HG02970 (cell line): ENCODE measurements at regions not wholly inside any gene's neighbourhood (a gene's known extent, or its start where the extent isn't known, plus 50 kb on each side); places are given as distances from the start of the nearest gene placed in this dataset.
"Not testable (repeated sequence)": the region's sequence is repeated elsewhere in the genome, so short reads cannot be mapped to it uniquely, and the experiment has no call there.

ENCODE experiments used
- ATAC-seq: cut with Tn5 transposase; IDR thresholded peaks from one replicate; pipeline ENCODE4 v1.9.1; 2021; ENCODE audit warnings: mild to moderate bottlenecking, moderate library complexity, moderate number of reproducible peaks; ENCODE audit not compliant: unreplicated experiment, low FRiP score

DNA sequence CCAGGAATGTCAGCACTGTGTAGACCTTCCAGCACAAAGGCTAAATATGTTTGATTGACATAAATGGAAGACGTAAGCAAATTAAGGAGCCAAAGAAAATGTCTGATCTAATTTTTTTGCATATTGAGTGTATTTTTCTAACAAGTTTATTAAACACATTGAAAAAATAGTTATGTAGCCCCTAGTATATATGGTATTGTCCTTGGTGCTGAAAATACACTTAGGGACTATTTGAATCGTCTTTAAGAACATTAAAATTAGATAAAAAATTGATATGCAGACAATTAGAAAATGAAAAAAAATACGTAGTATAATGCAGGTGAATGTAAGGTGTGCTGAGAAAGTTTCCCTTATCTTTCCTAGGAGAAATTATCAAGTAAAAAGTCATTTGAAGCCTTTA lies 337.0 kb downstream of the OMA1 start:
- no peak for ATAC-seq

DNA sequence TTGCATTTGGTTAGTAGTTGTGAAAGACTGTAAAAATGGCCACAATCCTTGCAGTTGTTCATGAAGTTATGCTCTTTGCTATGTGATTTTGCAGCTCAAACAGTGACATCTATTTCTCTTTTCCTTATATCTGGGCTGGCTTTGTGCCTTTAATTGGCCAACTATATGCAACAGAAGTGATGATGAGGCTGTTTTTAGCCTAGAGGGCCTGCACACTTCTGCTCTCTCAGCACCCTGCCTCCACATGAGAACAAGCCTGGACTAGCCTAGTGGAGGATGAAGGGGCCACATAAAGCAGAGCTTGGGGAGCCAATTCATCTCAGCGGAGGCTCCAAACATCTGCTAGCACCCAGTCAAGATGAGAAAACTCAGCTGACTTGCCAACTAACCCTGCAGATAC lies 339.8 kb downstream of the OMA1 start:
- no peak for ATAC-seq

DNA sequence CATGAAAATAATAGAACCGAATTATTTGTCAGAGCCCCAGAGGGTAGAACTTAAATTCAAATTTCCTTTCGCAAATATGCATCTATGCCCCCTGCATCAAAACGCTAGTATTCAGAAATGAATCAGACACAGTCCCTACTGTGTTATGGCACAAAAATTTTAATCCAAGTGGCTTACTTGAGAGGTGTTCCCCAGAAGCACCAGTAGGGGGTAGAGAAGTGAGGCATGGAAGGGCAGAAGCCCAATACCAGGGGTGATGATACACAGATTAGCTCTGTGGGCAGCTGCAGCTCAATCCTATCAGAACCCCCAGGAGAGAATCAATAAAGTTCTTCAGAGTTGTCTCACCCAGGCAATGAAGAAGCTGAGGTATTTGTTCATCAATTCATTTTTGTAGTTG lies 342.2 kb downstream of the OMA1 start:
- ATAC-seq: no peak

GRCh38 chr1:58201492-58202106 lies 344.9 kb downstream of the OMA1 start:
- ATAC-seq: no peak

- ATAC-seq: no peak
Measured at GRCh38 chr1:58200437-58200836, 346.1 kb downstream of the OMA1 start.

GRCh38 chr1:58197811-58198210 lies 348.7 kb downstream of the OMA1 start:
- no peak for ATAC-seq

GRCh38 chr1:58190267-58190988 lies 356.1 kb downstream of the OMA1 start:
- no peak for ATAC-seq

- no peak for ATAC-seq
Measured at GRCh38 chr1:58189453-58189852, 357.1 kb downstream of the OMA1 start.

DNA sequence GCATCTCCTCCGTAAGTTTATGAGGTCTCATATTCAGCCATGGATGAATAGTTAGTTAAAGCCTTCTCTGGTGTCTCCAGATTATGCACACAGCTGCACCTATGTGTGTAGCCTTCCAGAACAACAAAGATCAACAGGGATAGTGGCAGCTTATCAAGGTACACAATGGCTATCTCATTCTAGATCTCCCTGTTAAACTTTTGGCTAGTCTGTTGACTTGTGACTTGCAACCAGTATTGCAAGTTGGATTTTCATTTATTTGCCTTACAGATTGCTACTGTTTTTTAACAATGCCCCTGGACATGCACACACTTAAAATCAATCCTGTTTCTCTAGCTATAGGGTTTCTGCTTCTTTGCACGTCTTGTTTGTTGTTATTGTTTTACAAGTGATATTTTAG lies 363.2 kb downstream of the OMA1 start:
- ATAC-seq: no peak

DNA sequence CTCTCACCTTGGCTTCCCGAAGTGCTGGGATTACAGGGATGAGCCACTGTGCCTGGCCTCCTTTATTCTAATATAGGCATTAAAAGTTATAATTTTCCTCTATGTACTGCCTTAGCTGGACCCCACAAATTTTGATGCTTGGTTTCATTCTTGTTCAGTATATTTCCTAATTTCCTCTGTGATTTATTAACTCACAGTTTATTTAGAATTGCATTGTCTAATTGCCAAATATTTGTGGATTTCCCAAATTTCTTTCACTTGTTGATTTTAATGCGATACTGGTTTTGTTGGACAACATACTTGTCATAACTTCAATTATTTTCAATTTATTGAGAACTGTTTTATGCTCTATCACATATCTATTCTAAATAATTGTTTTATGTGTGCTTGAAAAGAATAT lies 366.0 kb downstream of the OMA1 start:
- ATAC-seq: no peak

DNA sequence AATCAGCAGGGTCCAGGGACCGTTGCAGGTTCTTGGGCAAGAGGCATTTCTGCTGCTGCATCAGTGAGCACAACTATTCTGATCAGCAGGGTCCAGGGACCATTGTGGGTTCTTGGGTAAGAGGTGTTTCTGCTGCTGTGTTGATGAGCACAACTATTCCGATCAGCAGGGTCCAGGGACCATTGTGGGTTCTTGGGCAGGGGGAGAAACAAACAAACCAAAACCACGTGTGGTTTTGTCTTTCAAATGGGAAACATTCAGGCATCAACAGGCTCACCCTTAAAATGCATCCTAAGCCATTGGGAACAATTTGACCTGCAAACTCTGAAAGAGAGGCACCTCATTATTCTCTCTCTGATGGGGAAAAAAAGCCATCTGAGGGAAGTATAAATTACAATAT lies 377.4 kb downstream of the OMA1 start:
- ATAC-seq: not testable (repeated sequence)

- not testable (repeated sequence) for ATAC-seq
Measured at GRCh38 chr1:58167131-58167530, 379.4 kb downstream of the OMA1 start.

DNA sequence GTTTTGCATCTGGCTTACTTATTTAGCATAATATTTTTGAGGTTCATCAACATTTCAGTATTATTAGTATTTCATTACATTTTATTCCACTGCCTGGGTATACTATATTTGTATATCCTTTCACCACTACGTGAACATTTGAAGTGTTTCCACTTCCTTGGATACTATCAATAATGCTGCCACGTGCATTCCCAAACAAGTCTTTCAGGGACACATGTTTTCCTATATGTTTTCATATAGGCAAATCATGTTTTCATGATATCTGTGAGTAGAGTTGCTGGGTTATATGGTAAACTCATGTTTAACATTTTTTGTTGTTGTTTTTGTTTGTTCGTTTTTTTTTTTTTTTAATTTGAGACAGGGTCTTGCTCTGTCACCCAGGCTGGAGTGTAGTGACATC lies 380.1 kb downstream of the OMA1 start:
- ATAC-seq: no peak

DNA sequence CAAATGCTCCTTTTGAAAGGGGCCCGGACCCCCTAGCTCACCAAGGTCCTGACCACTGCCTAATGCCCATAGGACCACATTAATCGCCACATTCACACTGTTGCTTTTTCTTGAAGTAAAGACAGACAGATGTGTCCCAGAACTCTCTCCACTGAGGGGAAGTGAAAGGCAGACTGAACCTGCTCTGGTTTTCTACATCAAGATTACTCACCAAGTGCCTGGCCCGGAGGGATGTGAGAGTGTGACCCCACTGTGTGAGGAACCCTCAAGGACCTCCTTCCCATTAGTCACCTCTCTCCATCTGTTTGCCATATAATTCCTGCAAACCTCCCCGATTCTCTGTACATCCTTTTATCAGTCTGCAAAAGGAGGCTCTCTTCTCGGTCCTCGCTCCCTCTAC lies 381.5 kb downstream of the OMA1 start:
- no peak for ATAC-seq

DNA sequence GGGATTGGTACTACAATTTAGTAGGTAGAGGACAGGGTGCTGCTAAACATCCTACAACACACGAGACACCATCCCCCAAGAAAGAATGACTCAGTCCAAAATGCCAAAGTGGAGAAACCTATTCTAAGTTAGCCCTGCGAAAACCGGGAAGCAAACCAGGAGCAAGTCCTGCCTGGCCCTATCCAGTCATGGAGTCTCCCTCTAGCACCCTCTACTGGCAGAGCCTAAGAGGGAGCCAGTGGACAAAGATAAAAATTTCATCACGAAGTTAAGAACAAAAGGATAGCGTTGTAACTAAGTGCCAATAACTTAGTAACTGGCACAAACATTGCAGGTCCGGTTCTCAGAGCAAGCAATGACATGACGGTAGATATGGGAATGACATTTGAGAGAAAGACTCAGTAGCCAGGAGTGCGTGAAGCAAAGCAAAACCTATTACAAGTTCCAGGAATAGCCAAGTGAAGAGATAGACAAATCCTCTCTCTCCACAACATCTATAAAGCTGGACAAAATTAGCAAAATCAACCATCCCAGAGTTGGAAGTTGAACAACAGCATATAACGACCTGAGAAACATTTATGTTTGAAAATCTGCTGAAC lies 383.5 kb downstream of the OMA1 start:
- no peak for ATAC-seq

- no peak for ATAC-seq
Measured at GRCh38 chr1:58159434-58159830, 387.1 kb downstream of the OMA1 start.

DNA sequence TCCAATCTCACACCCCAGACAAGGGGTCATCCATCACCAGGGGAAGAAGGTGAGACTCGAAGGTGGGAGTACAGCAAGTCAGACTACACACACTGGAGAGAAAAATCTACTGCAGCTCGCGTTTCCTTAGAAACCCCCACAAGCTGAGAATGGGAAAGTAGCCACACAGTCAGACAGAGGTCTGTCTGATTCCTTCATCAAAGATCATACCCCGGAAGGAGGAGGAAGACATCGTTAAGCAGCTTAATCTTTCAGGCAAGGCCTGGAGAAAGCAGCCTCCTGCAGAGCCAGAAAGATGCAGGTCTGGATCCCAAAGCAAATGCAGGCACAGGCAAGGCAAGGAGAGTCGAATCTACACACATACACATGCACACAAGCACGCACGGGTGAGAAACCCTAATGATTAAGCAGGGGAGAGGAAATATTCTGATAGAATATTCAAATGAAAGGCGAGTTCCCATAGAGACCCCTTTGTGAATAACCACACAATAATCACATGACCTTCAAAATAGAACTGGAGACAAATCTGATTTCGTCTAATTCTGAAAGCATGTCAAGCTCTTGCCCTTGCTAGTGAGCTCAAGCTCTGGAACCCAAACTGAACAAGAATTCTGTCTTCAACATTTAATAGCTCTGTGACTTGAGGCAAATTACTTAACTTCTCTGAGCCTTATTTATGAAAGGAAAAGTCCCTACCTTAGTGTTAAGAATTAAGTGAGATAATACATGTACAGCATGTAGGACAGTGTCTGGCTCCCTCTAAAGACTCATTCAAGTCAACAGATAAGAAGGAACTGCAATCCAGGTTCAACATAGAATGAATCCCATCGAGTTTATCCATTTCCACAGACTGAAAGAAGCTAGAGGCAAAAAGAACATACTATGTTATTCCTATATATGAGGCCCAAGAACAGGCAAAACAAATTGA lies 387.8 kb downstream of the OMA1 start:
- no peak for ATAC-seq

- ATAC-seq: no peak
Measured at GRCh38 chr1:58158016-58158415, 388.5 kb downstream of the OMA1 start.

DNA sequence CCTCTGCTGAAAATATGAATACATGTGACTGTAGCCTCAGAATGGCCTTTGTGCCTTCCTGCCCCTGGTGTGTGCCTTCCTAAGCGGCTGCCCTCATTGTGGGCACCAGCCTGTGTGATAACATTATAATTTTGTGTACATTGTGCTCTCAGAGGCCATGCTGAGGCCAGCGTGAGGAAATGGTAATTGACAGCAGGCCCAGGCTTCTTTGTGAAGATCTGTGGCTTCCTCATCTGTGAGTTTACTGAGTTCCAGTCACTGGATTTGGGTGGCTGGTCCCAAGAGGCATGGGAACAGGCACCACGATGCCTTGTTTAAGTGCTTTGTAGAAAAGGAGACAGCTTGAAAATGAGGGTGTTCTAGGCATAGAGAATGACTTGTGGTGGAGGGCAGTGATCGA lies 389.3 kb downstream of the OMA1 start:
- no peak for ATAC-seq

GRCh38 chr1:58156831-58157230 lies 389.7 kb downstream of the OMA1 start:
- ATAC-seq: no peak

DNA sequence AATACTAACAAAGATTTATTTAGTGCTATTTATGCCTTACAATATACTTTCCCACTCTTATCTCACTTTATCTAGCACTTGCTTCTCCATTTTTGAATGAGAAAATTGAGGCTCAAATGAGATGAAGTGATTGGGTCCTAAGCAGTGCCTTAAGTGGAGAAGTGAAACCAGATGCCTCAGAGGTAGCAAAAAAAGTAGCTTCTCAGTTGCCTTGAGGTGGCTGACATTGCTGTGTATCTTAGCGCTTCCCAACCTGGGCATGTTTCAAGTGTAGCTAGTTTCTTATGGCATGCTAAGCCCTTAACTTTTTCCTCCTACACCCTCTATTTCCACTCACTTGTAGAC lies 390.4 kb downstream of the OMA1 start:
- ATAC-seq: no peak
